Adrenal gland (tissue), 5 donors: ENCODE measurements at regions not wholly inside any gene's neighbourhood (a gene's known extent, or its start where the extent isn't known, plus 50 kb on each side); places are given as distances from the start of the nearest gene placed in this dataset.

Source experiments
- POLR2A ChIP-seq, 2 donors: fragments of 450-650 bp; IDR thresholded peaks; one replicate each; pipeline ENCODE4 v1.6.1; 2017; ENCODE audit warnings: antibody characterized with exemption in 2 of 2, mild to moderate bottlenecking in 2 of 2, moderate library complexity in 1 of 2
- TF ChIP-seq, protein P1 (sequence below), 6 experiments: fragments of 450-650 bp in 4 of 6; fragments of 200-600 bp in 2 of 6; sonication (generic) in 1 of 6; IDR thresholded peaks; 1 replicate in 5 of 6; 2 replicates in 1 of 6; pipeline versions ENCODE4 v1.5.1 to v1.8.0; 2016 to 2021; ENCODE audit warnings: antibody characterized with exemption in 6 of 6, mild to moderate bottlenecking in 2 of 6, moderate library complexity in 1 of 6
- donor health status: DM: no; HTN: no; CAD: no.

DNA sequence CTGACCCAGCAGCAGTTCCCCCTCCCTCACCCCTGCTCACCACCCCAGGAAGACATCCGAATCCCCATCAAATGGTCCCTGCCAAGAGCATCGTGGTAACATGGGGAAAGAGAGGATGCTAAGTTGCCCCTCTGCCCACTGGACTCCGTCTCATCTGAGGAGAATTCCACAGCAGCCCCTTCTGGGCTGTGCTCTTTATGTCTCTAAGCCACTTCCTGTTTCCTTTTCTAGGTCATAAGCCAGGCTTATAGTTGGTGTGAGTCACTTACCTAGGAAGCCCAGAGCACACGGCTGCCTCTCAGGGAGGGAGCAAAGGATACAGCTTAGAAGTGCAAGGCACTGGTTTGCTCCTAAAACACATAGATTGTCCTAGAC, 76.0 kb downstream of the VCPKMT start:
- no peak for TF ChIP-seq POLR2A (IDR thresholded peaks at IDR 0.05)
- TF ChIP-seq, protein P1, sequence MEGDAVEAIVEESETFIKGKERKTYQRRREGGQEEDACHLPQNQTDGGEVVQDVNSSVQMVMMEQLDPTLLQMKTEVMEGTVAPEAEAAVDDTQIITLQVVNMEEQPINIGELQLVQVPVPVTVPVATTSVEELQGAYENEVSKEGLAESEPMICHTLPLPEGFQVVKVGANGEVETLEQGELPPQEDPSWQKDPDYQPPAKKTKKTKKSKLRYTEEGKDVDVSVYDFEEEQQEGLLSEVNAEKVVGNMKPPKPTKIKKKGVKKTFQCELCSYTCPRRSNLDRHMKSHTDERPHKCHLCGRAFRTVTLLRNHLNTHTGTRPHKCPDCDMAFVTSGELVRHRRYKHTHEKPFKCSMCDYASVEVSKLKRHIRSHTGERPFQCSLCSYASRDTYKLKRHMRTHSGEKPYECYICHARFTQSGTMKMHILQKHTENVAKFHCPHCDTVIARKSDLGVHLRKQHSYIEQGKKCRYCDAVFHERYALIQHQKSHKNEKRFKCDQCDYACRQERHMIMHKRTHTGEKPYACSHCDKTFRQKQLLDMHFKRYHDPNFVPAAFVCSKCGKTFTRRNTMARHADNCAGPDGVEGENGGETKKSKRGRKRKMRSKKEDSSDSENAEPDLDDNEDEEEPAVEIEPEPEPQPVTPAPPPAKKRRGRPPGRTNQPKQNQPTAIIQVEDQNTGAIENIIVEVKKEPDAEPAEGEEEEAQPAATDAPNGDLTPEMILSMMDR (IDR thresholded peaks at IDR 0.05): no peak
